ENCODE measurements at regions not wholly inside any gene's neighbourhood (a gene's known extent, or its start where the extent isn't known, plus 50 kb on each side); places are given as distances from the start of the nearest gene placed in this dataset.

GRCh38 chr12:114141921-114142564, 175.9 kb upstream of the RBM19 start:
- no peak for TF ChIP-seq EZH2 (IDR thresholded peaks at IDR 0.05; ENCODE audit: borderline replicate concordance, insufficient read depth, low read depth, low read length, poor library complexity, severe bottlenecking)
- no peak for TF ChIP-seq CTCF (IDR thresholded peaks at IDR 0.05)
- Histone ChIP-seq H3K4me1 (ENCODE audit: control insufficient read depth in 2 of 2, insufficient read depth in 2 of 2, low read length in 2 of 2) (no peaks in the 10 kb centered on the region), H3K79me2 (ENCODE audit: control insufficient read depth, insufficient read depth, low read length) (no peaks in the 10 kb centered on the region), H2AFZ (ENCODE audit: insufficient read depth, low read depth, low read length, poor library complexity, severe bottlenecking) (no peak overlapping the region), H4K20me1 (ENCODE audit: control insufficient read depth, insufficient read depth, low read length, poor library complexity, severe bottlenecking) (no peaks in the 10 kb centered on the region), H3K27me3 (replicated peaks in 1 of 4; ENCODE audit: control extremely low read depth in 1 of 4, control insufficient read depth in 3 of 4, insufficient read depth in 4 of 4, low read length in 3 of 4) (no peaks in the 10 kb centered on the region), H3K36me3 (replicated peaks in 1 of 2; ENCODE audit: control extremely low read depth in 1 of 2, control insufficient read depth in 1 of 2, extremely low read depth in 1 of 2, insufficient read depth in 2 of 2, low read length in 1 of 2) (no peaks in the 10 kb centered on the region), H3K4me2 (replicated peaks; ENCODE audit: low read depth, low read length, poor library complexity, severe bottlenecking) (no peak overlapping the region), H3K27ac (ENCODE audit: low read length in 2 of 2) (no peak overlapping the region), H3K4me3 (ENCODE audit: control extremely low read depth in 1 of 5, extremely low read depth in 1 of 5, insufficient read depth in 1 of 5, low read depth in 2 of 5, low read length in 4 of 5) (no peak overlapping the region), H3K9me3 (ENCODE audit: control extremely low read depth in 1 of 3, control insufficient read depth in 2 of 3, insufficient read depth in 1 of 3, low read length in 2 of 3) (no peaks in the 10 kb centered on the region), H3K9ac (ENCODE audit: low read length) (no peak overlapping the region)
- WGBS (ENCODE audit: insufficient coverage): 20% methylated on average over 1 of the region's 4 CpGs
- intact Hi-C loops (cut with micrococcal nuclease): no loop called here
- DNase-seq: no peak
- Mint-ChIP-seq H3K4me3 (no peak overlapping the region), H3K27me3 (no peaks in the 10 kb centered on the region), H3K4me1 (no peaks in the 10 kb centered on the region), H3K27ac (no peak overlapping the region), H3K9me3 (ENCODE audit: insufficient read depth) (no peaks in the 10 kb centered on the region)
- no peak for ATAC-seq (ENCODE audit: low read depth)
- POLR2A ChIA-PET: no interaction called here
- CTCF ChIA-PET: no interaction called here

GRCh38 chr12:114140576-114140975, 174.5 kb upstream of the RBM19 start:
- Mint-ChIP-seq H3K4me1 (no peaks in the 10 kb centered on the region), H3K4me3 (no peak overlapping the region), H3K27me3 (no peaks in the 10 kb centered on the region), H3K9me3 (ENCODE audit: insufficient read depth) (no peaks in the 10 kb centered on the region), H3K27ac (no peak overlapping the region)
- Histone ChIP-seq H2AFZ (ENCODE audit: insufficient read depth, low read depth, low read length, poor library complexity, severe bottlenecking) (no peak overlapping the region), H3K27ac (ENCODE audit: low read length in 2 of 2) (no peak overlapping the region), H3K27me3 (replicated peaks in 1 of 4; ENCODE audit: control extremely low read depth in 1 of 4, control insufficient read depth in 3 of 4, insufficient read depth in 4 of 4, low read length in 3 of 4) (no peaks in the 10 kb centered on the region), H3K4me1 (ENCODE audit: control insufficient read depth in 2 of 2, insufficient read depth in 2 of 2, low read length in 2 of 2) (no peaks in the 10 kb centered on the region), H3K4me2 (replicated peaks; ENCODE audit: low read depth, low read length, poor library complexity, severe bottlenecking) (no peak overlapping the region), H3K79me2 (ENCODE audit: control insufficient read depth, insufficient read depth, low read length) (no peaks in the 10 kb centered on the region), H3K9me3 (ENCODE audit: control extremely low read depth in 1 of 3, control insufficient read depth in 2 of 3, insufficient read depth in 1 of 3, low read length in 2 of 3) (peaks cover 0 to 2% (median 0%) of the 10 kb centered on the region in 3 donors), H3K36me3 (replicated peaks in 1 of 2; ENCODE audit: control extremely low read depth in 1 of 2, control insufficient read depth in 1 of 2, extremely low read depth in 1 of 2, insufficient read depth in 2 of 2, low read length in 1 of 2) (no peaks in the 10 kb centered on the region), H3K9ac (ENCODE audit: low read length) (no peak overlapping the region), H3K4me3 (ENCODE audit: control extremely low read depth in 1 of 5, extremely low read depth in 1 of 5, insufficient read depth in 1 of 5, low read depth in 2 of 5, low read length in 4 of 5) (no peak overlapping the region), H4K20me1 (ENCODE audit: control insufficient read depth, insufficient read depth, low read length, poor library complexity, severe bottlenecking) (no peaks in the 10 kb centered on the region)
- no peak for ATAC-seq (ENCODE audit: low read depth)
- POLR2A ChIA-PET: no interaction called here
- no peak for DNase-seq
- intact Hi-C loops (cut with micrococcal nuclease): no loop called here
- no peak for TF ChIP-seq EZH2 (IDR thresholded peaks at IDR 0.05; ENCODE audit: borderline replicate concordance, insufficient read depth, low read depth, low read length, poor library complexity, severe bottlenecking)
- TF ChIP-seq CTCF (IDR thresholded peaks at IDR 0.05): no peak
- CTCF ChIA-PET: interaction anchor here (1.5 kb wide), 1 partner anchor 9 kb away, joined by 4 read pairs; no protein-coding TSS in a partner anchor

Data from B cell (primary cell).